ENCODE measurements at regions not wholly inside any gene's neighbourhood (a gene's known extent, or its start where the extent isn't known, plus 50 kb on each side); places are given as distances from the start of the nearest gene placed in this dataset.

DNA sequence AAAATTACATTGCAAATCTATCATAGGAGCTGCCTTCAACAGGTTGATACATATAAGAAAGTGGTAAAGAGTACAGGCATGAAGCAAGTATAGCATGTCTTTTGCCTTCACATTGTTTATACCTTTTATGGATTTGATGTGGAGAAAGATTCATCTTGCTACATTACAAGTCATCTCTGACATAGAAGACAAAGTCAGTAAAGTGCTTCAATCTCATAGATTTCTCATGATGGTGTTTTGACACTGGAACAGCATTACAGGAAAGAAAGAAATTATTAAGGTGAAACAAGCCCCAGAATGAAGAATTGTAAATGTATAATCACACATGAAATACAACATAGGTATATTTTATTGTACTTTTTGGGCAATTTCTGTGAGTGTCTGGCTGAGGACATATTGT lies 580.7 kb upstream of the MMS22L start:
- Histone ChIP-seq H3K36me3 (ENCODE audit: low read depth) (no peaks in the 10 kb centered on the region), H3K4me1 (ENCODE audit: low read depth) (no peaks in the 10 kb centered on the region), H3K4me3 (no peak overlapping the region), H3K9me3 (no peaks in the 10 kb centered on the region)
- intact Hi-C loops (cut with DNase I, micrococcal nuclease), result no loop called here
- no peak for DNase-seq
- ATAC-seq, result no peak
- TF ChIP-seq, protein P1, sequence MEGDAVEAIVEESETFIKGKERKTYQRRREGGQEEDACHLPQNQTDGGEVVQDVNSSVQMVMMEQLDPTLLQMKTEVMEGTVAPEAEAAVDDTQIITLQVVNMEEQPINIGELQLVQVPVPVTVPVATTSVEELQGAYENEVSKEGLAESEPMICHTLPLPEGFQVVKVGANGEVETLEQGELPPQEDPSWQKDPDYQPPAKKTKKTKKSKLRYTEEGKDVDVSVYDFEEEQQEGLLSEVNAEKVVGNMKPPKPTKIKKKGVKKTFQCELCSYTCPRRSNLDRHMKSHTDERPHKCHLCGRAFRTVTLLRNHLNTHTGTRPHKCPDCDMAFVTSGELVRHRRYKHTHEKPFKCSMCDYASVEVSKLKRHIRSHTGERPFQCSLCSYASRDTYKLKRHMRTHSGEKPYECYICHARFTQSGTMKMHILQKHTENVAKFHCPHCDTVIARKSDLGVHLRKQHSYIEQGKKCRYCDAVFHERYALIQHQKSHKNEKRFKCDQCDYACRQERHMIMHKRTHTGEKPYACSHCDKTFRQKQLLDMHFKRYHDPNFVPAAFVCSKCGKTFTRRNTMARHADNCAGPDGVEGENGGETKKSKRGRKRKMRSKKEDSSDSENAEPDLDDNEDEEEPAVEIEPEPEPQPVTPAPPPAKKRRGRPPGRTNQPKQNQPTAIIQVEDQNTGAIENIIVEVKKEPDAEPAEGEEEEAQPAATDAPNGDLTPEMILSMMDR (IDR thresholded peaks at IDR 0.05), result no peak

DNA sequence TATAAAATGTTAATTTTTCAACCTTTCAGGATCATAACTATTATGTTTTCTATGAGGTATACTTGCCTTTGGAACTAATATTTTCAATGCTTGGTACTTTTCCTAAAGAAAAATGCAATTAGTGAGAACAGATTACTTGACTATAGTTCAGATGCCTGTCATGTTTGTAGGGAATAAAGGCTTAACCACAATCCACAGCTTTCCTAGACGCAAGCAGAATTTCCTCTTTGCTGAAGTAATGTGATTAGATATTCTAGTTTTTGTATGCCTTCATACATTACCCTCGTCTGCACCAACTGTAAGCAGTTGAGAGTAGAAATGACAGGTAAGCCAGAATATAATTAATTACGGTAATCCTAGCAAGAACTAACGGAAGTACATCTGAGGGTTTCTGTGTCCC lies 581.4 kb upstream of the MMS22L start:
- no peaks in the 10 kb centered on the region for H3K36me3 ChIP-seq (ENCODE audit: low read depth)
- no peaks in the 10 kb centered on the region for H3K9me3 ChIP-seq
- H3K4me1 ChIP-seq (ENCODE audit: low read depth), result no peaks in the 10 kb centered on the region
- H3K4me3 ChIP-seq, result no peak overlapping the region
- intact Hi-C loops (cut with DNase I, micrococcal nuclease), result no loop called here
- ATAC-seq (no peak), DNase-seq (no peak)
- TF ChIP-seq, protein P1 (IDR thresholded peaks at IDR 0.05), result no peak

DNA sequence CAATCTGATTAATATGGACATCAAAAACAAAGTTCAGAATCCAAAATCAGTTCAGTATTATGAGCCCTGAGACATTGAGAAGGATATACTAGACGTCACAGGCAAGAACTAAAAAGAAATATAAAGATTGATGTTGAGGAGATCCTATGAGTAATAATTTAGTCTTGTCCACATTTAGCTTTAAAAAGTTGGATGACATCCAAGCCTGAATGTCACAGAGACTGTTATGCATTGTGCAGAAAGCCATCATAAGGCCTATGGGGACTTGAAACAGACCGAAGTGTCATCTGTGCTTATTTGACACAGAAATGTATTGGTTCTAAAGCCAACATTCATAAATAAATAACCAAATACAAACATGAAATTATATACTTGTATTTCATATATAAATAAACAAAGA lies 581.8 kb upstream of the MMS22L start:
- H3K36me3 ChIP-seq (ENCODE audit: low read depth), result no peaks in the 10 kb centered on the region
- H3K4me1 ChIP-seq (ENCODE audit: low read depth), result no peaks in the 10 kb centered on the region
- ATAC-seq (no peak), DNase-seq (no peak)
- no peaks in the 10 kb centered on the region for H3K9me3 ChIP-seq
- intact Hi-C loops (cut with DNase I, micrococcal nuclease), result no loop called here
- H3K4me3 ChIP-seq, result no peak overlapping the region
- TF ChIP-seq, protein P1 (IDR thresholded peaks at IDR 0.05), result no peak

DNA sequence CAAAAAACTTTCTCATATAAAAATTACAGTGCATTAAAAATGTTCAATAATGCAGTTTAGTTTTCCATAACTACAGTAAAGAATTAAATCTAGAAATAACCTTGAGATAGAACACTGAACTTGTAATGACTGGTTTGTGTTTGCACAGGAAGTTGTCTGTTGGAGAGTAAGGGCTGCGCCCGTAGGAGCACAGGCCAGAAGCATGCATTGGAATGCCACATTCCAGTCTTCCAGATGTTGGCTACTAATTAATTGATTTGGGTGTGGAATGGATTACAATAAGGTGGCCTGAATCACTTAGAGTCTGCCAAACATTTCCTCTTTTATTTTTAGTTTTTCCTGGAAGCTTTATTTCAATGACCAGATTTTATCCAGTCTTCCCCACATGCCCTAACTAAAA lies 582.6 kb upstream of the MMS22L start:
- no peaks in the 10 kb centered on the region for H3K4me1 ChIP-seq (ENCODE audit: low read depth)
- no peak overlapping the region for H3K4me3 ChIP-seq
- DNase-seq, result no peak
- no peaks in the 10 kb centered on the region for H3K36me3 ChIP-seq (ENCODE audit: low read depth)
- intact Hi-C loops (cut with DNase I, micrococcal nuclease), result no loop called here
- no peak for ATAC-seq
- TF ChIP-seq, protein P1 (IDR thresholded peaks at IDR 0.05), result no peak
- H3K9me3 ChIP-seq, result no peaks in the 10 kb centered on the region

DNA sequence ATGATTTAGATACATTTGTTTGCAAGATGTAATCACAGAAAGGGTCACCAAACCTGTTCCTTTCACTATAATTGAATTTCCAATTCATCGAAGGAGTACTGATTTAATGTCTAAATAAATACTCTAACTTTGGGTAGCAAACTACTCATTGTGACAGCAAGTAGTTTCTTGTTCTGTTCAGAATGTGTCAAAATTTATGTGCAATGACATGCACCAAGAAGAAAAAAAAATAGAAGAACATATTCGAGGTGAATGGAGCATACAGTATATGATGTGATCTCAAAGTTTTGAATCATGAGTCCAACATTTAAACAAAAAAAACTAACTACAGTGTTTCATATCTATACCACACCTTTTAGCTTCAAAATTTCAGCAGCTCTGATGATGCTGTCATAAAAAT lies 583.6 kb upstream of the MMS22L start:
- DNase-seq (no peak), ATAC-seq (no peak)
- no peaks in the 10 kb centered on the region for H3K36me3 ChIP-seq (ENCODE audit: low read depth)
- intact Hi-C loops (cut with DNase I, micrococcal nuclease), result no loop called here
- no peaks in the 10 kb centered on the region for H3K9me3 ChIP-seq
- no peaks in the 10 kb centered on the region for H3K4me1 ChIP-seq (ENCODE audit: low read depth)
- no peak overlapping the region for H3K4me3 ChIP-seq
- TF ChIP-seq, protein P1 (IDR thresholded peaks at IDR 0.05), result no peak

DNA sequence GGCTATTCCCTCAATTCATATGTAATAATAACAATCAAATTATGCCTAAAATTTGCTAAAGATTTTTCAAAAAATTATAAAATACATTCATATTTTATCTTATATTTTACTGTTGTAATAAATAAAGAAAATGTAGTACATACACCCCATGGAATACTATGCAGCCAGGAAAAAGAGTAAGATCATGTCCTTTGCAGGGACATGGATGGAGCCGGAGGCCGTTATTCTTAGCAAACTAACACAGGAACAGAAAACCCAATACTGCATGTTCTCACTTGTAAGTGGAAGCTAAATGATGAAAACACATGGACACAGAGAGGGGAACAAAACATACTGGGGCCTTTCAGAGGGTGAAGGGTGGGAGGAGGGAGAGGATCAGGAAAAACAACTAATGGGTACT lies 584.2 kb upstream of the MMS22L start:
- TF ChIP-seq, protein P1 (IDR thresholded peaks at IDR 0.05), result no peak
- Histone ChIP-seq H3K36me3 (ENCODE audit: low read depth) (no peaks in the 10 kb centered on the region), H3K9me3 (no peaks in the 10 kb centered on the region), H3K4me3 (no peak overlapping the region), H3K4me1 (ENCODE audit: low read depth) (no peaks in the 10 kb centered on the region)
- ATAC-seq (no peak), DNase-seq (no peak)
- intact Hi-C loops (cut with DNase I, micrococcal nuclease), result no loop called here
